GM21619 (cell line): ENCODE measurements at regions not wholly inside any gene's neighbourhood (a gene's known extent, or its start where the extent isn't known, plus 50 kb on each side); places are given as distances from the start of the nearest gene placed in this dataset.

Experiments used
- ATAC-seq: cut with Tn5 transposase; IDR thresholded peaks from one replicate; pipeline ENCODE4 v1.9.1; 2021; ENCODE audit not compliant: unreplicated experiment

- no peak for ATAC-seq
These were observed 132.2 kb downstream of the FOXL1 start for GRCh38 chr16:86710602-86710950.

GRCh38 chr16:86712158-86713009, 134.0 kb downstream of the FOXL1 start:
- ATAC-seq = no peak

- no peak for ATAC-seq
These were observed 134.8 kb downstream of the FOXL1 start for GRCh38 chr16:86713021-86713631.

GRCh38 chr16:86714166-86714565, 135.8 kb downstream of the FOXL1 start:
- no peak for ATAC-seq

GRCh38 chr16:86716649-86717048, 138.3 kb downstream of the FOXL1 start:
- ATAC-seq = no peak

- no peak for ATAC-seq
These were observed 139.8 kb downstream of the FOXL1 start for GRCh38 chr16:86718118-86718517.

- ATAC-seq = no peak
These were observed 144.6 kb downstream of the FOXL1 start for GRCh38 chr16:86722970-86723369.

GRCh38 chr16:86723689-86724088, 145.3 kb downstream of the FOXL1 start:
- no peak for ATAC-seq

- no peak for ATAC-seq
These were observed 147.1 kb downstream of the FOXL1 start for GRCh38 chr16:86725401-86725800.

GRCh38 chr16:86726340-86726739, 148.0 kb downstream of the FOXL1 start:
- ATAC-seq = no peak

GRCh38 chr16:86727131-86727530, 148.8 kb downstream of the FOXL1 start:
- no peak for ATAC-seq

- ATAC-seq = no peak
These were observed 149.3 kb downstream of the FOXL1 start for GRCh38 chr16:86727632-86728031.

- no peak for ATAC-seq
These were observed 151.3 kb downstream of the FOXL1 start for GRCh38 chr16:86729686-86730085.

- no peak for ATAC-seq
These were observed 151.7 kb downstream of the FOXL1 start for GRCh38 chr16:86730086-86730485.

- no peak for ATAC-seq
These were observed 152.2 kb downstream of the FOXL1 start for GRCh38 chr16:86730597-86730996.

- ATAC-seq = no peak
These were observed 154.4 kb downstream of the FOXL1 start for GRCh38 chr16:86732621-86733295.

- ATAC-seq = no peak
These were observed 155.4 kb downstream of the FOXL1 start for GRCh38 chr16:86733546-86734254.

GRCh38 chr16:86734543-86735460, 156.5 kb downstream of the FOXL1 start:
- no peak for ATAC-seq

- ATAC-seq = no peak
These were observed 157.4 kb downstream of the FOXL1 start for GRCh38 chr16:86735727-86736126.

GRCh38 chr16:86736502-86736901, 158.2 kb downstream of the FOXL1 start:
- no peak for ATAC-seq
